IPS-15b (cell line): ENCODE measurements at regions not wholly inside any gene's neighbourhood (a gene's known extent, or its start where the extent isn't known, plus 50 kb on each side); places are given as distances from the start of the nearest gene placed in this dataset.

Experiments used
- H3K27me3 ChIP-seq: one replicate; pipeline ENCODE4 v1.6.1; 2013; ENCODE audit warnings: low read length; ENCODE audit not compliant: control insufficient read depth, insufficient read depth
- H3K36me3 ChIP-seq: one replicate; pipeline ENCODE4 v1.6.1; 2013; ENCODE audit warnings: low read length; ENCODE audit not compliant: control insufficient read depth, insufficient read depth
- H3K4me1 ChIP-seq: one replicate; pipeline ENCODE4 v1.6.1; 2013; ENCODE audit warnings: mild to moderate bottlenecking, low read length; ENCODE audit not compliant: control insufficient read depth, insufficient read depth
- H3K4me3 ChIP-seq: one replicate; pipeline ENCODE4 v1.5.1; 2013; ENCODE audit warnings: low read depth, low read length
- H3K9ac ChIP-seq: one replicate; pipeline ENCODE4 v1.6.1; 2013; ENCODE audit warnings: low read depth, mild to moderate bottlenecking, low read length
- H3K9me3 ChIP-seq: one replicate; pipeline ENCODE4 v1.6.1; 2013; ENCODE audit warnings: mild to moderate bottlenecking, low read length; ENCODE audit not compliant: control insufficient read depth, insufficient read depth

DNA sequence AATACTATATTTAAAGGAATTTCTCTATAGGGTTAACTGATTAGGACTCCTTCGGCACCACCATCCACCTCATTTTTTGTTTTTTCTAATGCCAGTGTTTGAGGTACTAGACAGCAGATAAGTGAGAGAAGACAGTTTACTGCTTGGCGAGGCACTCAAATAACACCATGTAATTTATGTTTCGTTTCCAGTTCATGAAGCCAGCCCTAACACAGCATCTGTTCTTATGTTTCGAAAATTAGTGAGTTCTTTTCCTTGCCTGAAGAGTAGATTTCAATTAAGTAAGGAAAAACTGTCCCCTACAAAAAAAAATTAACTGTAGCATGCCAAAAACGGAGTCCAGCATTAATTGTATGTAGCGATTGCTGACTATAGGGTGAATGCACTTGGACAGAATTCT lies 409.1 kb downstream of the TBC1D4 start:
- no peaks in the 10 kb centered on the region for H3K9me3 ChIP-seq
- no peaks in the 10 kb centered on the region for H3K27me3 ChIP-seq
- no peaks in the 10 kb centered on the region for H3K4me1 ChIP-seq
- no peaks in the 10 kb centered on the region for H3K36me3 ChIP-seq
- H3K4me3 ChIP-seq = no peak overlapping the region
- H3K9ac ChIP-seq = no peak overlapping the region

DNA sequence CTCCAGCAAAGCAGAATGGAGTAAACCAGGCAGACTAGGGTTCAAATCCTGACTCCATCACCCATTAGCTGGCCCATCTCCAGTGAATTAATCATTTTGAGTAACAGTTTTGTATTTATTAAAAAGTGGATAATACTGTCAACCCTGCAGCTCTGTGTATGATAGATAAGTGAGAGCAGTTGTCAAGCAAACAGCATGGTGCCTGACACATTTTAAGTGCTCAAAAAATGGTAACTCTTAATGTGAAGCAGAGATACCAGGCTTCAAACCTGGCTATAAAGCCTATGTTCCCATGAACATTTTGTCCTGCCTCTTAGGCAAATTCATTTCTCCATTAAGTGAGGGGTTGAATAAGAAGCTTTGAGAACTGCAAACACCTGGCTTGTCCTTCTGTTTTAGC lies 409.6 kb downstream of the TBC1D4 start:
- H3K4me3 ChIP-seq = no peak overlapping the region
- H3K4me1 ChIP-seq = no peaks in the 10 kb centered on the region
- no peaks in the 10 kb centered on the region for H3K27me3 ChIP-seq
- no peaks in the 10 kb centered on the region for H3K9me3 ChIP-seq
- H3K9ac ChIP-seq = no peak overlapping the region
- H3K36me3 ChIP-seq = no peaks in the 10 kb centered on the region

- no peaks in the 10 kb centered on the region for H3K9me3 ChIP-seq
- no peaks in the 10 kb centered on the region for H3K36me3 ChIP-seq
- no peaks in the 10 kb centered on the region for H3K27me3 ChIP-seq
- H3K9ac ChIP-seq = no peak overlapping the region
- no peaks in the 10 kb centered on the region for H3K4me1 ChIP-seq
- H3K4me3 ChIP-seq = no peak overlapping the region
Measured at GRCh38 chr13:75071796-75072195, 410.2 kb downstream of the TBC1D4 start.

DNA sequence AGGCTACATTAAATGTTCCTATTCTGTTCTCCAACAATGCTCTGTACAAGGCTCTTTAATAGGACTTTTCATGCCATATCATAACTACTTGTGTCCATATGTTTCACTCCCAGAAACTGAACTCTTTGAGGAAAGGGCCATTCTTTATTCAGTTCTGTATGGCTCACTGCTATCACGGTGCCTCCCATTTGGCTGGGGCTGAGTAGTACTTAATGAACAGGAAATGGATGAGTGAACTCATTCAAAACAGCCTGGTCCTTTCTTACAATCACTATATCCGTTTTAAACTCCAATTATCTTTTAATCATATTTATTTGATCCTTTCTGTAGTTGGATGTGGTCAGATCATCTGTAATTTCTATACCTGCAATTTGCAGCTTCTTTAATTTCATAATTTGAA lies 410.6 kb downstream of the TBC1D4 start:
- H3K36me3 ChIP-seq = no peaks in the 10 kb centered on the region
- H3K4me3 ChIP-seq = no peak overlapping the region
- no peaks in the 10 kb centered on the region for H3K27me3 ChIP-seq
- H3K9ac ChIP-seq = no peak overlapping the region
- H3K9me3 ChIP-seq = no peaks in the 10 kb centered on the region
- no peaks in the 10 kb centered on the region for H3K4me1 ChIP-seq

GRCh38 chr13:75061909-75062308 lies 420.1 kb downstream of the TBC1D4 start:
- no peaks in the 10 kb centered on the region for H3K9me3 ChIP-seq
- H3K9ac ChIP-seq = no peak overlapping the region
- no peaks in the 10 kb centered on the region for H3K36me3 ChIP-seq
- no peak overlapping the region for H3K4me3 ChIP-seq
- H3K27me3 ChIP-seq = no peaks in the 10 kb centered on the region
- H3K4me1 ChIP-seq = no peaks in the 10 kb centered on the region

DNA sequence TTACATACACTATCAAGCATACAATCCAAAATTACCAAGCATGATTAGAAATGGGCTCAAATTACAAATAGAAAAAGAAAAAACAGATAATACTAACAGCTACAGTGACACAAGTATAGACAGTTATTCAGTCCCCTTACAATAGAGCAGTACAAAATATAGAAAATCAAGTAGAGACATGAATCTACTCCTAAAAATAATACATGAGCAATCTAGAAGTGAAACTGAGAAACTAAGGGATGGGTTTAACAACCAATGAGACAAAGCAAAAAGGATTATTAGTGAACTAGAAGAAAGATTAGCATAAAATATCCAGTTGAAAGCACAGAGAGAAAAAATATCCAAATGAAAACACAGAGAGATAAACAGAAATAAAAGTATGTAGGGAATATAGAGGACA lies 426.7 kb downstream of the TBC1D4 start:
- H3K27me3 ChIP-seq = no peaks in the 10 kb centered on the region
- H3K9ac ChIP-seq = no peak overlapping the region
- H3K9me3 ChIP-seq = no peaks in the 10 kb centered on the region
- no peaks in the 10 kb centered on the region for H3K4me1 ChIP-seq
- no peaks in the 10 kb centered on the region for H3K36me3 ChIP-seq
- no peak overlapping the region for H3K4me3 ChIP-seq

GRCh38 chr13:75052616-75053015 lies 429.4 kb downstream of the TBC1D4 start:
- Histone ChIP-seq H3K9me3 (no peaks in the 10 kb centered on the region), H3K4me1 (no peaks in the 10 kb centered on the region), H3K4me3 (no peak overlapping the region), H3K9ac (no peak overlapping the region), H3K27me3 (no peaks in the 10 kb centered on the region), H3K36me3 (no peaks in the 10 kb centered on the region)

DNA sequence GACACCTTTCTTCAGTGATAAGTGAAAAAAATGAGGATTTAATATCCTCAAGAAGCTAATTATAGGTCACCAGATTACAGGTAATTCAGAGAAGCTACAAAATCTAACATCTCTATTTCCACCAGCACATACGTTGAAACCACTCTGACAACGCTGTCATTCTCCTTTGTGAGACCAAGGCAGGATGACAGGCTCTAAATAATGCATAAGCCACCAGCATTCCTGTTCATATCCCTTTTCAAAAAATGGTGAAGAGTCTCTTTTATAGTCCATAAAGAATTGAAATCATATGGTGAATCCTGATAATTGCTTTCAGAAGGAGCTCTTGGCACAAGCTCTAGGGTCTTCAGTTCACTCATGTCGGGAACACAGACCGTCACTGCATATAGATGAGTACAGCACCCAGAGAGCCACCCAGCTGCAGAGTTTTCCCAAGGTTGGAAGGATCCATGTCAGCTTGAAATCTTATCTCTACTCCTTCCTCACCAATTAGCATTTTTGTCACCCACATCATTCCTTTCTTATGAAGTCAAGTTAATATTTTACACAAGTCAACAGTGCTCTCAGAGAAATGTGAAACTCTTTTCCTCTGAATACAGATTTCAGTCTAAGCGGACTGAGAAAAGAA lies 431.4 kb downstream of the TBC1D4 start:
- H3K36me3 ChIP-seq = no peaks in the 10 kb centered on the region
- H3K9me3 ChIP-seq = no peaks in the 10 kb centered on the region
- H3K27me3 ChIP-seq = no peaks in the 10 kb centered on the region
- H3K9ac ChIP-seq = no peak overlapping the region
- H3K4me1 ChIP-seq = no peaks in the 10 kb centered on the region
- no peak overlapping the region for H3K4me3 ChIP-seq

GRCh38 chr13:75049735-75050335 lies 432.1 kb downstream of the TBC1D4 start:
- H3K4me3 ChIP-seq = no peak overlapping the region
- H3K4me1 ChIP-seq = no peaks in the 10 kb centered on the region
- H3K27me3 ChIP-seq = no peaks in the 10 kb centered on the region
- H3K9me3 ChIP-seq = no peaks in the 10 kb centered on the region
- no peaks in the 10 kb centered on the region for H3K36me3 ChIP-seq
- no peak overlapping the region for H3K9ac ChIP-seq

- no peaks in the 10 kb centered on the region for H3K9me3 ChIP-seq
- H3K4me3 ChIP-seq = no peak overlapping the region
- no peaks in the 10 kb centered on the region for H3K4me1 ChIP-seq
- no peaks in the 10 kb centered on the region for H3K27me3 ChIP-seq
- no peak overlapping the region for H3K9ac ChIP-seq
- no peaks in the 10 kb centered on the region for H3K36me3 ChIP-seq
Measured at GRCh38 chr13:75042807-75043206, 439.2 kb downstream of the TBC1D4 start.

DNA sequence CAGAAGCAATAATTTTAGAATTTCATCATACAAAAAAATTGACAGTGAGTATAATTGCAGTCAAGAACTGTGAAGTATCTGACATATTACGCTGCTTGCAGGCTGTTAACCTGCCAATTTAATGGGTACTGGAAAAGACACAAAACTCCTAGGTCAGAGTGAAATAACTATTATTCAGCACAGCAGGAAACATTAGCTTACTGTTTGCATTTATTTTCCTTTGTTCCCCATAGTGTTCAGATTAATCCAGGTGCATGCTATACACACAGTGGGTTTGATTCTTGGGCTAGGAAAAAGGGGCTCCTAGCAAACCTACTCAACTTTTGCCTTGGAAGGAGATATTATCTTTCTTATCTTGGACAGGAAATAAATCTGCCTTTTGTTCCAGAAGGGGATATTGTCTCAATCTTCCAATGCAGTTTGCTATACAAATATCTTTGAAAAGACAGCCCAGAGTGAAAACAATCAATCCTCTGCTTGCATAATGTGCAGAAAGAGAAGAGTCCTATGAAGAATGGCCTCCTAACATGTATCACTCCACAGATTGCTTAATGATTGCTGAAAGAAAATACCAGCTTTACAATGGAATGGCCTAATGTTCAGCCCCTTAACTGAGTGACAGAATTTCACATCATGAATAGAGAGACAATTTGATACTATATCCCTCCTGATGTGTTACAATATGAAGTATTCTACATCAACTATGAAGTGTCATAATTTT lies 443.4 kb downstream of the TBC1D4 start:
- Histone ChIP-seq H3K4me3 (no peak overlapping the region), H3K9me3 (no peaks in the 10 kb centered on the region), H3K36me3 (no peaks in the 10 kb centered on the region), H3K4me1 (no peaks in the 10 kb centered on the region), H3K9ac (no peak overlapping the region), H3K27me3 (no peaks in the 10 kb centered on the region)

DNA sequence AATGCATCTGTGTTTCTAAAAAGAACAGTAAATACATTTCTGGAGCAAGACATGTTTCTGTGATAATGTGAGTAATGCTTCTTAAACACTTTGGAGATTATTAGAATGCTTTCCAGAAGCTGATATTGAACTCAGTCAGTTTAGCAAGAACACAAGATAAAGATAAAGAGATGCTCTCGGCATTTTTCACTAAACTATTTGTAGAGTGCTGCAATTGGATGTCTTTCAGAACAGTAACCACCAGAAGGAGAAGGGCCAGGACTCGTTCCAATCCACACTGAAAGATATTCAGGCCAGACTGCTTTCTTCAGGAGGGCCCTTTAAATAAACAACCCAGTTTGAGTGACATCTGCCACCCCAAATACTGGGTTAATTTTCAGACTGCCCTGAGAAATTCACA lies 456.0 kb downstream of the TBC1D4 start:
- no peaks in the 10 kb centered on the region for H3K36me3 ChIP-seq
- no peak overlapping the region for H3K9ac ChIP-seq
- no peaks in the 10 kb centered on the region for H3K9me3 ChIP-seq
- no peaks in the 10 kb centered on the region for H3K27me3 ChIP-seq
- H3K4me1 ChIP-seq = no peaks in the 10 kb centered on the region
- no peak overlapping the region for H3K4me3 ChIP-seq
